ENCODE measurements at regions not wholly inside any gene's neighbourhood (a gene's known extent, or its start where the extent isn't known, plus 50 kb on each side); places are given as distances from the start of the nearest gene placed in this dataset.
"Not testable (repeated sequence)": the region's sequence is repeated elsewhere in the genome, so short reads cannot be mapped to it uniquely, and the experiment has no call there.

DNA sequence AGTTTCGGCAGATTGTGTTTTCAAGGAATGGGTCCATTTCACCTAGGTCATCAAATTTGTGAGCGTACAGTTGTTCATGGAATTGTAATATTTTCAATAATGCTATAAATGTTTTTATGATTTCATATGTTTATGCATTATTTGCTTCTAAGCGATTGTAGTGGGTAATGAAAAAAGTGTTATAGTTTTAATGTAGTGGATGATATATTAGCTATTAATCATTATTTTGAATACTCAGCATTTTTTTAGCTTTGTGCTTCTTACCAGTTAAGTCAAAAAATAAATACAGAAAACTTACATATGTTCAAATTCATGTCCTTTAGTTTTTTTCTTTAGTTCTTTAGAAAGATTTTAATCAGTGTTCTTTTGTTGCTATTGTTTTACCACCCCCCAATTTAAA is 677.0 kb downstream of the STK39 start:
- Histone ChIP-seq H3K4me3 (ENCODE audit: control insufficient read depth in 2 of 3, extremely low read depth in 1 of 3, insufficient read depth in 2 of 3, low read depth in 1 of 3, low read length in 3 of 3) (no peak overlapping the region), H3K79me2 (ENCODE audit: control insufficient read depth, insufficient read depth, low read length) (no peaks in the 10 kb centered on the region), H3K36me3 (ENCODE audit: control insufficient read depth in 2 of 2, extremely low read depth in 1 of 2, insufficient read depth in 2 of 2, low read length in 2 of 2) (no peaks in the 10 kb centered on the region), H2AFZ (ENCODE audit: control insufficient read depth, low read length) (no peak overlapping the region), H3K27me3 (ENCODE audit: control insufficient read depth, extremely low read depth, insufficient read depth, low read length) (no peaks in the 10 kb centered on the region), H3K4me2 (ENCODE audit: control insufficient read depth, extremely low read depth, insufficient read depth, low read depth, low read length) (no peak overlapping the region), H3K9me1 (ENCODE audit: control insufficient read depth, extremely low read depth, insufficient read depth, low read length) (no peaks in the 10 kb centered on the region), H3K9ac (ENCODE audit: control insufficient read depth, extremely low read depth, insufficient read depth, low read length) (no peak overlapping the region), H3K4me1 (ENCODE audit: control insufficient read depth, extremely low read depth, insufficient read depth, low read length) (no peaks in the 10 kb centered on the region), H4K20me1 (ENCODE audit: control insufficient read depth, extremely low read depth, insufficient read depth, low read length) (no peaks in the 10 kb centered on the region), H3K9me3 (ENCODE audit: control insufficient read depth, low read depth, low read length) (no peaks in the 10 kb centered on the region), H3K27ac (ENCODE audit: control insufficient read depth, insufficient read depth, low read length) (no peak overlapping the region)
- no peak for TF ChIP-seq EZH2 (IDR thresholded peaks at IDR 0.05; ENCODE audit: low read length)
- TF ChIP-seq CTCF (optimal IDR thresholded peaks at IDR 0.05 in 1 of 3, IDR thresholded peaks at IDR 0.05 in 1 of 3, conservative IDR thresholded peaks at IDR 0.05 in 1 of 3; ENCODE audit: extremely low read depth in 1 of 3, insufficient read depth in 2 of 3, low read length in 3 of 3) = no peak
- FAIRE-seq (no peak), DNase-seq (ENCODE audit: low read depth, low spot score) (no peak)
- dilution Hi-C loops (cut with MboI; ENCODE audit: extremely low pct_ligation_motif_present, low sequenced_read_pairs) = no loop called here

DNA sequence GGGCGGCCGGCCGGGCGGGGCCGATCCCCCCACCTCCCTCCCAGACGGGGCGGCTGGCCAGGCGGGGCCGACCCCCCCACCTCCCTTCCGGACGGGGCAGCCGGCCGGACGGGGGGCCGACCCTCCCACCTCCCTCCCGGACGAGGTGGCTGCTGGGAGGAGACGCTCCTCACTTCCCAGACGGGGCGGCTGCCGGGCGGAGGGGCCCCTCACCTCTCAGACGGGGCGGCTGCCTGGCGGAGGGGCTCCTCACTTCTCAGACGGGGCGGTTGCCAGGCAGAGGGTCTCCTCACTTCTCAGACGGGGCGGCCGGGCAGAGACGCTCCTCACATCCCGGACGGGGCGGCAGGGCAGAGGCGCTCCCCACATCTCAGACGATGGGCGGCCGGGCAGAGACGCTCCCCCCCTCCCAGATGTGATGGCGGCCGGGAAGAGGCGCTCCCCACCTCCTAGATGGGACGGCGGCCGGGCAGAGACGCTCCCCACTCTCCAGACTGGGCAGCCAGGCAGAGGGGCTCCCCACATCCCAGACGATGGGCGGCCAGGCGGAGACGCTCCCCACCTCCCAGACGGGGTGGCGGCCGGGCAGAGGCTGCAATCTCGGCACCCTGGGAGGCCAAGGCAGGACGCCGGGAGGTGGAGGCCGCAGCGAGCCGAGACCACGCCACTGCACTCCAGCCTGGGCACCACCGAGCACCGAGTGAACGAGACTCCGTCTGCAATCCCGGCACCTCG is 675.8 kb downstream of the XIRP2 start:
- H3K36me3 ChIP-seq (ENCODE audit: control insufficient read depth in 2 of 2, extremely low read depth in 1 of 2, insufficient read depth in 2 of 2, low read length in 2 of 2); H3K4me2 ChIP-seq (ENCODE audit: control insufficient read depth, extremely low read depth, insufficient read depth, low read depth, low read length); H3K27ac ChIP-seq (ENCODE audit: control insufficient read depth, insufficient read depth, low read length); H3K27me3 ChIP-seq (ENCODE audit: control insufficient read depth, extremely low read depth, insufficient read depth, low read length); FAIRE-seq; H3K9me1 ChIP-seq (ENCODE audit: control insufficient read depth, extremely low read depth, insufficient read depth, low read length); H3K9ac ChIP-seq (ENCODE audit: control insufficient read depth, extremely low read depth, insufficient read depth, low read length); H4K20me1 ChIP-seq (ENCODE audit: control insufficient read depth, extremely low read depth, insufficient read depth, low read length); H3K4me3 ChIP-seq (ENCODE audit: control insufficient read depth in 2 of 3, extremely low read depth in 1 of 3, insufficient read depth in 2 of 3, low read depth in 1 of 3, low read length in 3 of 3); H3K9me3 ChIP-seq (ENCODE audit: control insufficient read depth, low read depth, low read length); H2AFZ ChIP-seq (ENCODE audit: control insufficient read depth, low read length); dilution Hi-C loops (cut with MboI; ENCODE audit: extremely low pct_ligation_motif_present, low sequenced_read_pairs); H3K79me2 ChIP-seq (ENCODE audit: control insufficient read depth, insufficient read depth, low read length); H3K4me1 ChIP-seq (ENCODE audit: control insufficient read depth, extremely low read depth, insufficient read depth, low read length); DNase-seq (ENCODE audit: low read depth, low spot score): not testable (repeated sequence)

GRCh38 chr2:167558272-167558991 is 670.2 kb downstream of the XIRP2 start:
- FAIRE-seq; H3K4me3 ChIP-seq (ENCODE audit: control insufficient read depth in 2 of 3, extremely low read depth in 1 of 3, insufficient read depth in 2 of 3, low read depth in 1 of 3, low read length in 3 of 3); H2AFZ ChIP-seq (ENCODE audit: control insufficient read depth, low read length); H3K9me3 ChIP-seq (ENCODE audit: control insufficient read depth, low read depth, low read length); DNase-seq (ENCODE audit: low read depth, low spot score); H3K27ac ChIP-seq (ENCODE audit: control insufficient read depth, insufficient read depth, low read length); H3K79me2 ChIP-seq (ENCODE audit: control insufficient read depth, insufficient read depth, low read length); H3K4me2 ChIP-seq (ENCODE audit: control insufficient read depth, extremely low read depth, insufficient read depth, low read depth, low read length); H4K20me1 ChIP-seq (ENCODE audit: control insufficient read depth, extremely low read depth, insufficient read depth, low read length); dilution Hi-C loops (cut with MboI; ENCODE audit: extremely low pct_ligation_motif_present, low sequenced_read_pairs); H3K9me1 ChIP-seq (ENCODE audit: control insufficient read depth, extremely low read depth, insufficient read depth, low read length); H3K36me3 ChIP-seq (ENCODE audit: control insufficient read depth in 2 of 2, extremely low read depth in 1 of 2, insufficient read depth in 2 of 2, low read length in 2 of 2); H3K4me1 ChIP-seq (ENCODE audit: control insufficient read depth, extremely low read depth, insufficient read depth, low read length); H3K9ac ChIP-seq (ENCODE audit: control insufficient read depth, extremely low read depth, insufficient read depth, low read length); H3K27me3 ChIP-seq (ENCODE audit: control insufficient read depth, extremely low read depth, insufficient read depth, low read length): not testable (repeated sequence)

Measured in keratinocyte (primary cell).